ENCODE measurements at regions not wholly inside any gene's neighbourhood (a gene's known extent, or its start where the extent isn't known, plus 50 kb on each side); places are given as distances from the start of the nearest gene placed in this dataset.

- H3K27ac Mint-ChIP-seq = no peak overlapping the region
- intact Hi-C loops (cut with micrococcal nuclease) = no loop called here
- H3K4me3 Mint-ChIP-seq = no peak overlapping the region
- peaks cover 10% of the 10 kb centered on the region for H3K27me3 Mint-ChIP-seq
- no peaks in the 10 kb centered on the region for H3K9me3 Mint-ChIP-seq
- ChIA-PET CTCF (no interaction called here), POLR2A (no interaction called here)
- ATAC-seq (ENCODE audit: low read depth) (no peak), DNase-seq (no peak)
- TF ChIP-seq, protein P1, sequence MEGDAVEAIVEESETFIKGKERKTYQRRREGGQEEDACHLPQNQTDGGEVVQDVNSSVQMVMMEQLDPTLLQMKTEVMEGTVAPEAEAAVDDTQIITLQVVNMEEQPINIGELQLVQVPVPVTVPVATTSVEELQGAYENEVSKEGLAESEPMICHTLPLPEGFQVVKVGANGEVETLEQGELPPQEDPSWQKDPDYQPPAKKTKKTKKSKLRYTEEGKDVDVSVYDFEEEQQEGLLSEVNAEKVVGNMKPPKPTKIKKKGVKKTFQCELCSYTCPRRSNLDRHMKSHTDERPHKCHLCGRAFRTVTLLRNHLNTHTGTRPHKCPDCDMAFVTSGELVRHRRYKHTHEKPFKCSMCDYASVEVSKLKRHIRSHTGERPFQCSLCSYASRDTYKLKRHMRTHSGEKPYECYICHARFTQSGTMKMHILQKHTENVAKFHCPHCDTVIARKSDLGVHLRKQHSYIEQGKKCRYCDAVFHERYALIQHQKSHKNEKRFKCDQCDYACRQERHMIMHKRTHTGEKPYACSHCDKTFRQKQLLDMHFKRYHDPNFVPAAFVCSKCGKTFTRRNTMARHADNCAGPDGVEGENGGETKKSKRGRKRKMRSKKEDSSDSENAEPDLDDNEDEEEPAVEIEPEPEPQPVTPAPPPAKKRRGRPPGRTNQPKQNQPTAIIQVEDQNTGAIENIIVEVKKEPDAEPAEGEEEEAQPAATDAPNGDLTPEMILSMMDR (IDR thresholded peaks at IDR 0.05) = no peak
- no peaks in the 10 kb centered on the region for H3K4me1 Mint-ChIP-seq
- H3K36me3 Mint-ChIP-seq (ENCODE audit: low read depth) = no peaks in the 10 kb centered on the region
Observed at GRCh38 chr12:105455261-105455660, 124.8 kb downstream of the C12orf75 start.

DNA sequence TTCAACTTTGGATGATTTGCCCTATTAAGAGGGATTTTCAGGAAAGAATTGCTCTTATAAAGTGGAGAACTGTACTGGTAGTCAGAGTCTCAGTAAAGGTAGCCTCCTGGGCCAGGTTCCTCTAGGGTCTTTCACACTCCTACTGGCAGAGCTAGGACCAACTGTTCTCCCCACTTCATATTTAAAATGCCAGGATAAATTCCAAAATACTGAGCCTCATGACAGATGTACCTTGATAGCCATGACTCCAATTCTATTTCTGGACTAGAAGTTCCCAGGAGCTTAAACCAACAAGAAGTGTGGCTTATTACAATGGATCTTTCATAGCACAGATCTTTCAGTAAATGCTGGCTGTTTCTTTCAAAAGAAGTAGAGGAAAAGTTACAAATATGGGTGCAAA, 126.5 kb downstream of the C12orf75 start:
- ChIA-PET CTCF (no interaction called here), POLR2A (no interaction called here)
- DNase-seq (no peak), ATAC-seq (ENCODE audit: low read depth) (no peak)
- H3K9me3 Mint-ChIP-seq = no peaks in the 10 kb centered on the region
- TF ChIP-seq, protein P1 (IDR thresholded peaks at IDR 0.05) = no peak
- peaks cover 10% of the 10 kb centered on the region for H3K27me3 Mint-ChIP-seq
- no peaks in the 10 kb centered on the region for H3K4me1 Mint-ChIP-seq
- H3K4me3 Mint-ChIP-seq = no peak overlapping the region
- intact Hi-C loops (cut with micrococcal nuclease) = no loop called here
- no peak overlapping the region for H3K27ac Mint-ChIP-seq
- no peaks in the 10 kb centered on the region for H3K36me3 Mint-ChIP-seq (ENCODE audit: low read depth)

DNA sequence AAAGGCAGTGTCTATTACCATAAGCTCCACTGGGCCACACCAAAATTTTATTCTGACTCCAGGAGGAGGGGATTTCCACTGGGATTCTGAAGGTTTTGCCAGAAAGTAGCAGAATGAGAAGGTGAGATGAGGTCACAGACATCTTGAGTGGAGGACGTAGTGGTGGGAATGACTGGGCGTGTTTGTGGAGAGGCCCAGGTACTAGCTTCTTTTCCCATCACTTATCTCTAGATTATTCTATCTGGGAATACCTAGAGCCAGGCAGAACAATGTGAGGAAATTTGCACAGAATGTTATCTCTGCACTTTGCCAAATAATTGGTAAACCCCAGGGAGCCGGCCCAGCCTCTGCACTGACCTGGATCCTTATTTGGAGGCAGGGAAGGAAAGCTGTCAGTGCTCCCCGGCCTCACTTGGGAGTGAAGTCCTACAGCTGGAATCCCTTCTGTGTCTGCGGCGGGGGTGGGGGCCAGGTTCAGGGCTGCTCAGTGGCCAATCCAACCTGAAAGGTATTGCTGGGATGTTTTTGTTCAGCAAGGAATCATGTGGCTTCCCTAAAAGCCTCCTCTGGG, 129.4 kb downstream of the C12orf75 start:
- Mint-ChIP-seq H3K9me3 (no peaks in the 10 kb centered on the region), H3K36me3 (ENCODE audit: low read depth) (no peaks in the 10 kb centered on the region), H3K4me1 (no peaks in the 10 kb centered on the region), H3K27me3 (peaks cover 12% of the 10 kb centered on the region), H3K4me3 (no peak overlapping the region), H3K27ac (no peak overlapping the region)
- ATAC-seq (ENCODE audit: low read depth) (no peak), DNase-seq (no peak)
- TF ChIP-seq, protein P1 (IDR thresholded peaks at IDR 0.05) = no peak
- CTCF ChIA-PET = no interaction called here
- POLR2A ChIA-PET = no interaction called here
- intact Hi-C loops (cut with micrococcal nuclease) = no loop called here

GRCh38 chr12:105461271-105461943, 130.9 kb downstream of the C12orf75 start:
- POLR2A ChIA-PET = no interaction called here
- ATAC-seq (ENCODE audit: low read depth) (no peak), DNase-seq (no peak)
- Mint-ChIP-seq H3K27ac (no peak overlapping the region), H3K4me1 (no peaks in the 10 kb centered on the region), H3K27me3 (peaks cover 16% of the 10 kb centered on the region), H3K9me3 (no peaks in the 10 kb centered on the region), H3K36me3 (ENCODE audit: low read depth) (no peaks in the 10 kb centered on the region), H3K4me3 (no peak overlapping the region)
- intact Hi-C loops (cut with micrococcal nuclease) = no loop called here
- CTCF ChIA-PET = no interaction called here
- TF ChIP-seq, protein P1 (IDR thresholded peaks at IDR 0.05) = no peak

- TF ChIP-seq, protein P1 (IDR thresholded peaks at IDR 0.05) = no peak
- no peaks in the 10 kb centered on the region for H3K36me3 Mint-ChIP-seq (ENCODE audit: low read depth)
- H3K4me1 Mint-ChIP-seq = no peaks in the 10 kb centered on the region
- no peak for DNase-seq
- H3K27ac Mint-ChIP-seq = no peak overlapping the region
- H3K9me3 Mint-ChIP-seq = no peaks in the 10 kb centered on the region
- ATAC-seq (ENCODE audit: low read depth) = no peak
- H3K27me3 Mint-ChIP-seq = peaks cover 13% of the 10 kb centered on the region
- no peak overlapping the region for H3K4me3 Mint-ChIP-seq
- POLR2A ChIA-PET = no interaction called here
- CTCF ChIA-PET = no interaction called here
- intact Hi-C loops (cut with micrococcal nuclease) = no loop called here
Observed at GRCh38 chr12:105461944-105462762, 131.7 kb downstream of the C12orf75 start.
